GM18519 (cell line): ENCODE measurements at regions not wholly inside any gene's neighbourhood (a gene's known extent, or its start where the extent isn't known, plus 50 kb on each side); places are given as distances from the start of the nearest gene placed in this dataset.

ENCODE experiments used
- ATAC-seq: cut with Tn5 transposase; IDR thresholded peaks from one replicate; pipeline ENCODE4 v1.9.1; 2021; ENCODE audit warnings: mild to moderate bottlenecking, moderate library complexity; ENCODE audit not compliant: unreplicated experiment, low FRiP score

DNA sequence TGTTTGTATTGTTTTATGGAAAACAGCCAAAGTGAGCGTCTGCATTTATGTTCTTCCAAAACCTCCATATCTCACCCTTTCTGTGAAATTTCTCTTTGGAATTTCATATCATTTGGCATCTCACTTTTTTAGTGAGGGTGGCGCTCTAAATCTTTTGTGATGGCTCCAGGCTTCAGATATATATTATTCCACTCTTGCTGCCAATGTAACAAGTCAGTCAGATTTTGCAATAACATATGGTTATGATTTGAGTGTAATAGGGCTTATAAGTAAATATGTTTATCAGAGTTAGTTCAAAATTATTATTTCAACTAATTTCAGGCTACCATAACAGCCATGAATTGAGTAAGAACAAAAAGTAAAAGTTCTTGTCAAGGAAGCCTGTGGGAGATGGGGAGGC, 314.7 kb downstream of the PDGFC start:
- no peak for ATAC-seq

DNA sequence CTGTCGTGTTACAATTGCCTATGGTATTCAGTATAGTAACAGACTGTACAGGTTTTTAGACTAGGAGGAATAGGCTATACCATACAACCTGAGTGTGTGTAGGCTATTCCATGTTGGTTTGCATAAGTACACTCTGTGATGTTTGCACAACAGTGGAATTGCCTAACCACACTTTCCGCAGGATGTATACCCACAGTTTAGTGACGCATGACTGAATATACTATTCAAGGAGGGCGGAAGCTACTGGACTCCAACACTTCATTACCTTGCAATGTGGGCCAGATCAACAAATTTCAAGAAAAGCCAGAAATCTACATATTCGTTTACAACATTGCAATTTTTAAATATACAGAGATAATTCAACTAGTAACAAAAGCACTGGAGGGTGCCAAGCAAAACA, 317.2 kb downstream of the PDGFC start:
- ATAC-seq = no peak

DNA sequence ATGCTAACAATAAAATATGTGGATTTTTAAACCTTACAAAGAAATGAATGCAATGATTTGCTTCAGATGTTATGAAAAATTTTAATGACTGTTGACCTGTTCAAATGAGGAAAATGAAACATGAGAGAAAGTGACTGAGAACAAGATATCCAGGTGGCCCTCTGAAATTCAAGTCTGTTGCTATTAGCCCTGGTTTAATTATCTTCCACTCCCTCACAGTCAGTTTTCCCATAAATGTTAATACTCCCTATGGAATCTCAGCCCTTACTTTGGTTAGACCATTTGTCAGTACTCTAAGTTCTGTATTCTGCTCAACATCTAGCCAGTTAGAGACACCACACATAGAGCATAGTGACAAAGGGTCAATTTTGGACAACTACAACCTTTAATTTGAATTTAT, 327.8 kb downstream of the PDGFC start:
- no peak for ATAC-seq

DNA sequence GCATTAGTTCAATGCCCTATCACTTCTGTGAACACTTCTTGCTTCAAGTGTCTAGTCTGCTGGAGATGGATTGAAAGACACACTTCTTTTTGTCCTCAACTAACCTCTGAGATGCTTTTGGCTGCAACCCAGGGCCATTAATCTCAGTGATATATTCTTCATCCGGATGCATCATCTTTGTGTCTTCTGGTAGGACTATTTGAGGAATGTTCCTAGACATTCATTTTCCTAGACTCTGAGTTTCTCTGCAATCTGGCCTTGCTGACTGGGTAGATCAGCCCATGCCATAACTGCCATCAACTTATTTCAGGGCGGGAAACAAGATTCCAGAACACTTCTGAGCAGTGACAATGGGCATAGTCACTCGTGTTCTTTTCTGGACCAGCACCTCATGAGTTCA, 329.4 kb downstream of the PDGFC start:
- no peak for ATAC-seq

DNA sequence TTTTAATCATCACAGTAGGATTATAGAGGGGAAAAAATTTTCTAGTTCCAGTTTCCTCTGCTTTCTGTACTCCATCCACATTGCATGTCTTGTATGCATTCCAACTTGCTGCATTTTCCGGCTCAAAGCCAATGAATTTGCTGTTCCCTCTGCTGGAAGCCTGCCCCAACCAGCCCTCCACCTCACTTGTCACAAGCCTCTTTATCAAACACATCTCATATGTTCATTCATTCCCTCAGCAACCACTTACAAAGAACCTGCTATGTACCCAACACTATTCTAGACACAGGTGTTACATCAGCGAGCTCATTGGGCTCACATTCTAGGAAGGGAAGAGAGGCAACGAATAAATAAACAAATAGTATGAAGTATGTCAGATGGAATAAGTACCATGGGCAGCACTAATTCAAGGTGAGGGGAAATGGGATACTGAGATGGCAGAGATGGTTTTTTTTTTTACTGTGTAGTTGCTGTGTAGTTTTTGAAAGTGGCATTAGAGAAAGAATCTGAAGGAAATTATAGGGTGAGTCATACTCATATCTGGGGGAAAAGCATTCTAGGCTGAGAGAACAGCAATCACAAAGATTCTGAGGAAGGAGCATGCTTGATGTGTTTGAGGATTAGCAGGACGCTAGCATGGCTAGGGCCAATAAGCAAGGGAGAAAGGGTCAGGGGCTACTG, 332.5 kb downstream of the PDGFC start:
- ATAC-seq = no peak

DNA sequence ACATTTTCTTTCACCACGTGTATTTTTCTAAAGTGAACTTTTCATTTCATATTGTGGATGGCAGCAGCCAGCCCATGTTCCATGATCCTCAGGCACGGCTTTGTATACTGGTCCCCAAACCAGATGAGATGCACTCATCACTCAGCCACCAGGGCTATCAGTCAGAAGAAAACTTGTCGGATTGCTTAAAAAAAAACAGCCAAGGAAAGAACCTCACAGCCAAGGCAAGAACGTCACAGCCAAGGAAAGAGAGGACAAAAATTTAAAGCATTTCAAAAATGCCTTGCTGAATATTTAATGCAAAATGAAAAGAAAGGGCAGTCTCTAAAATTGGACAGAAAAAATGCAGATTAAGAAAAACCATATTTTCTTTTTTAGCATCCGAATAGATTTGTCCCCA, 333.3 kb downstream of the PDGFC start:
- ATAC-seq = no peak

DNA sequence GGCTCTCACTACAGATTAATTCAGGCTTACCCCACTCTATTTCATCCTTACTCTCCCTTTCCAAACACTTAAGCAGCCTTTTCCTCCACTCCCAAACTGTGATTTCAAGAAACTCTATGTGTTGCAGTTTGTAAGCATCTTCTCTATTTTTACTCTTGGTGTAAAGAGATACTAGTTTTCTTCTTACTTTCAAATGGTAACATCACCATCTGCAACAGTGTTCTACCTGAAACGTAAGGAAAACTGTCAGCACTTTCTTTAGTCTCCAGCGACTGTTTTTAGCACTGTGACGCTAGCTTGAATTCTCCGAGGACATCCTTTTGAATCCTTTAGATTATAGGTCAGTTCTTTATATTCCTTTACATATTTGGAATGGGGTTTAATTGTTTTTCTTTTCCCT, 335.2 kb downstream of the PDGFC start:
- no peak for ATAC-seq

DNA sequence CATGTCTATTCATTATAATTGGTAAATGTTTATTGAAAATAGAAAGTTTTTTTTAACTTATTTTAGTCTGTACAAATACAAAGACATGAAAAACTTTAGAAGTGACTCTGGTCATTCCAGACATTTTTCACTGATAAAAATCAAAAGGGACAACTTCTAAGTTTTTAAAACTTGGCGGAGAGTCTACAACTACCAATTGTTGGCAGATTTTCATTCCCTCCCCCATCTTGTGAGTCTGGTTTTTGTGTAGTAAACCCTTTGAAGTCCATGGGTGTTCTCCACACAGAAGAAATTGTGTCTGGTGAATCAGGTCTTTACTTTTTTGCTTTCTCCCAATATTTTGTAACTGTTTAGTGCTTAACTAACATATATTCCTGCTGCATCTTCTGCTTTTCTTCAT, 336.5 kb downstream of the PDGFC start:
- no peak for ATAC-seq

DNA sequence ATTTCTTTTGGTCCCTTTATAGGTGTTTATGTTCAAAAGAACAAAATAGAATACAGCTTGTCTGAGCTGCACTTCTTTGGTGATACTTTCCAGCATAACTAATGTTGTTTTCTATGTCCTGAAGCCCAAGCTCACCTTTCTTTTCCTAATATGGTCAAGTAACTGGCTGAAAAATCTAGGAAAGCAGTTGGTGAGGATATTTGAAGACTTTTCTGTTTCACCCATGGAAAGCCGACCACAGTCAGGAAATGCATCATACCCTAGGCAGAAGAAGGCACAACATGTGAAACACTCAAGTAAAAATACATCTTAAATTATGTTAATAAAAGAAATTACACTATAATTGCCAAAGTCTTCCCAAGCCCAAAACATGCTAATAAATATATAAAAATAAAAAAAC, 337.0 kb downstream of the PDGFC start:
- ATAC-seq = no peak

DNA sequence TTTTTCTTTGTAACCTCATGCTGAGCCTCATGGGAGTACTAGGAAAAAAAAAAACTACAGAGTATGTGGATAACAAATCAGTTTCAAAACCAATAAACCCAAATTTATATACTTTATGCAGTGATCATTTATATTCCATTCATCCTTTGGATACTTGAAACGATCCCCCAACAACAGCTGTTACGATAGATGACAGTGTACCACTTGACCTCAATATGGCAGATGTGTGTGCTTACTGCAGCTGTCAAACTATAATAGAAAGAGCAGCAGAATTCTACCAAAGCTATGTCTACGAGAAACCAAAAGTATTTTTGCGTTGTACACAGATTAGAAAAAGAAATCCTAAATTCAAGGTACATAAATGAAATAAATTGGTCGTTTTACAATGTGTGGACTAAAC, 337.8 kb downstream of the PDGFC start:
- no peak for ATAC-seq

DNA sequence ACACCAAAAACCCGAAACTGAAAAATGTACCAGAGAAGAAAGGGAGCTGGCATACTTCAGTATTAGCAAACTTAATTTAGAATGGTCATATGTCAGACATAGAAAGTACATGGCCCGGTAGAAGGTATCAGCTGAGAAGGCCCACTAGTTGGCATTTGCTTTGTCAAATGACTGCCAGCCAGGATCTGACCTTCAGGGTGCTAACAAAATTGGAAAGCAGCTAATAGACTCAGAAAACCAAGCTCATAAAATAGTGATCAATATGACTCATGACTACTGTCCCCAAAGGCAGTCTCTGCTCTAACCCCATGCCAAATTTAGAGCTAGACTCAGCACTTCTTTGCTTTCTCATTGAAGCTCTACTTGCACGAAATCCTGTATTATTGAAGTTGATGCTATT, 342.7 kb downstream of the PDGFC start:
- ATAC-seq = no peak

DNA sequence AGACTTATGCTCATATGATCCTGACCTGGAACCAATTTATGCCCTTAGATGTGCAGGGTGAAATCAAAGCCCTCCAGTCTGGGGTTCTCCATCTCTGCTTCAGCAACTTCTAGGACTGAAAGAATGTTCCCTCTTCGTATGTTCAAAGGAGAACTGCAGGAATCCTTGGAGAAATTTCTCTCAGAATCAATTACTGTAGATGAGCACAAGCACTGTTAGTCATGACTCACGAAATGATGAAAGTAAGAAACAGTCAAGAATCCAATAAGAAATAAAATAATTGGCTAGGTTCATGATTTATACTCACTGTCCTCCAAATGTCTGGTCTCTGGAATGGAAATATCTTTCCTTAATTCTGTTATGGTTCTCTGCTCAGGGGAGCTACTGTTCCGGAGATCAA, 348.2 kb downstream of the PDGFC start:
- no peak for ATAC-seq

DNA sequence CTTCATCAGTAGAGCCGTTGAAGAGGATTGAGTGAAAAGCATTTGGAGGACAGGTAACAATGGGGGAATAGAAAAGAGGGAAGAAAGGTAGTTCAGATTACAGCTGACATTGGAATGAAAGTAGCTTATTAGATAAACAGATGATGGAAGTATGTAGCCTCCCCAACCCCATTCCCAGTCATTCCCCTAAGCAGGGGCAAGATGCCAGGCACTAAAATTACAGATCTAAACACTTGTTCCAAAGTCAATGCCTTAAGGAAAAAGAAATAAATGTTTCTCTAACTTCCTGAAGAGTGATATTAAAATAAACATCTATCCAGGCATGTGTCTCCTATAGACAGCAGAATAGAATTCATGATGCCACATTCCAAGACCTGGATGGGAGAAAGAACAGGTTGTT, 350.8 kb downstream of the PDGFC start:
- ATAC-seq = no peak

DNA sequence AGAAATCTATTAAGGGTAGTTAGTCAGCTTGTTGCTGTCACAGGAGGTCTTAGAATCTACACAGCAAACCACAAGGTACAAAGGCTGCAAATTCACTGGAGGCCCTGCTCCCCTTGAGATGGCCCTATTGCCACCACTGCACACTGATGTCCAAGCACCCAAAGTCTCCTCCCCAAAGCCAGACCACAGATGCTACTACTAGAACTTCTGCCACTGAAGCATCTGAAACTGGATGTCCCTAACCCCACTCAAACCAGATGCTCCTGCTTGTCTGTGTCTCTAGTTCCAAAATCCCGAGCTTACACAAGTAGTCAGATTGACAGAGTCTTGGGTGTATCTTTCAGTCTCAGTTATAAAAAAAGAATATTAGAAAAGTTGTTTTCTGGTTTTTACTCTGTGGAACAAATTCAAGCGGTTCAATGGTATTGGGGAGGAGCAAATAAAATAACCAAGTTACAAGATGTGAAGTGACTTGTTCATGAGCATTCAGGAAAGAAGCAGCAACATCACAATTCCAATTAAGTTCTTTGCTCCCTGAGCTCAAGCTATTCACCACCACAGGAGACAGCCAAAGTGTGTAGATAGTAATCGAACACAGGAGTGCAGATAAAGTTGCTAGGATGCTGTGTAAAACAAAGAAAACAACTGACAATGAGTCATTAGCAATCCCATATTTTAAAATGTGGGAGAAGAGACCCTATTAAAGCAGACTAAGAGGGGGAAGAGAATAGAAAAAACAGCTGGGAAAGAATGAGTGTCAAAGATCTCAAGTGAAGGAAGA, 352.3 kb downstream of the PDGFC start:
- no peak for ATAC-seq

DNA sequence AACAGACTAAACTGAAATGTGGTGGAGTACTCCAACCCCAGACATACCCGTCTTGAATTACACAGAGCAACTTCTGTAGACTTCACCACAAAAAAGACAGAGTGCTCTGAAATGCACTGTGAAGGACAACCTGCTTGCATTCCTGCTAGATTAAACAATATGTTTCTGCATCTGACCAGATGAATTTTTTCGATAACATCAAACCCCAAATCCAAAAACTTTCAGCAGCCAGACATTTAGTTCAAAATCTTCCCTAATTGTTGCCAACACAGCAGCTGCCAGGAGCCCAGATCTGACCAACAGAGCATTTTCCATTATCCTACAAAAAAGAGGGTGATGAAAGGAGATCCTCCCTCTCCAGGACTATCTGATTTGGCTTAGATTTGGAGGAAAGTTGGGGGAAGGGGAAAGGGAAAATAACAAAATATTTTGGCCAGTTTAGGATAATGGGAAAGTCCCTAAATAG, 356.5 kb downstream of the PDGFC start:
- no peak for ATAC-seq

DNA sequence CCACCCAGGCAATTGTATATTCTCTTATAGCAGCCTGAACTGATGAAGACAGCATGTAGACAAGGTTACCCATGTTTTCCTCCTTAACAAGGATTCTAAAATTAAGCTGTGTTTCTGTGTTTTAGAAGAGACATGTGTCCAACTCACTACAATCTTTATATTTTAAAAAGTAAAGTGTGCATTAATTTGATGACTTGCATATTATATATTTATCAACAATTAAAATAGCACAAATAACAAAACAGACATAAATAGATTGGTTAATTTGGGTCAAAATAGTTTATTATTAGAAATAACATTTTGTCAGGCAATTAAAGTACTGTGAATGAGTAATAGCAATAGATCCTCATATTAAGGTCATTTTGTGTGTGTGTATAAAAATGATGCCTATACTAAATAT, 357.1 kb downstream of the PDGFC start:
- no peak for ATAC-seq

DNA sequence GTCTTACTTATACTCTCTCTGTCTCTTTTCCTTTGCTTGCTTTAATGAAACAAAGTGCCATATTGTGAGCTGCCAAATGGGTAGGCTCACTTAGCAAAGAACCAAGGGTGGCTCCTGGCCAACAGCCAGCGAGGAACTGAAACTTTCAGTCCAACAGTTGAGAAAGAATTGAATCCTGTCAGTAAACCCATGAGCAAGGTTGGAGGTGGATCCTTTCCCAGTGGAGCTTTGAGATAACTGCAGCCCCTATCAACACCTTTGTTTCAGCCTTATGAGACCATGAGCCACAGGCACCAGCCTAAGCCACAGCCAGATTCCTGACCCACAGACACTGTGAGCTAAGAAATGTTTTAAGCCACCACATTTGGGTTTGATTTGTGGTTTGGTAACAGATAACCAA, 362.2 kb downstream of the PDGFC start:
- no peak for ATAC-seq

DNA sequence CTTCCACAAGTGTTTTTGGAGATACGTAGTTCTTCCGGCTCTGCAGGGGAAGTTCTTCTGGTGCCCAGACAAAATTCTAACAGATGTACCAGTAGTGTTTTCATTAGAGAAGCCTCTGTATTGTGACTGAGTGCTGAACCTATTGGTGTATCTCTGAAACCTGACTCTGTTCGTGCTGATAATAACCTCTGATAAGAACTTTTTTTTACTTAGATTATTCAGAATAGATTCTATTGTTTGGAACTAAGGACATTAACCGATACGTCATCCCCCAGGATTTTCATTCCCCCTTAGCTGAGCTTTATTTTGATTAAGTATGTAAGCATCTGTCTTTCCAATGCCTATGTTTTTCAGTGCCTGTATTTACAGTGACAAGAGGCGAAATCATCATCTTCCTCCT, 362.9 kb downstream of the PDGFC start:
- no peak for ATAC-seq

DNA sequence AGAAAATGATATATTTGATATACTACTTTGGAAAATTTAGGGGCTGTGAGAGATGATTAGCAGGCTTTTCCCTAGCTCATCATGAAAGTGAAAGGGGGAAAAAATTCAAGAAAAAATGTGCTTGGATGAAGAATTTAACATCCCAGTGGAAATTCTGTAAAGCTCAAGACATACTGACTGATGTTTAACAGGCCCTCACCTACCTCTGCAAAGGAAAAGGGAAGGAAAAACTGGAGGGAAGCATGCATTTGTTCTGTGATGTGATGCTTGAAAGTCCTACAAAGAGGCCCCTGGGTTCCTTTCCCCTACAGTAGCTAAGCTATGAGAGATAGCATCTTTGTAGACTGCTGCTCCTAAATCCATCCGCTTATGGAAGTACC, 364.1 kb downstream of the PDGFC start:
- no peak for ATAC-seq

DNA sequence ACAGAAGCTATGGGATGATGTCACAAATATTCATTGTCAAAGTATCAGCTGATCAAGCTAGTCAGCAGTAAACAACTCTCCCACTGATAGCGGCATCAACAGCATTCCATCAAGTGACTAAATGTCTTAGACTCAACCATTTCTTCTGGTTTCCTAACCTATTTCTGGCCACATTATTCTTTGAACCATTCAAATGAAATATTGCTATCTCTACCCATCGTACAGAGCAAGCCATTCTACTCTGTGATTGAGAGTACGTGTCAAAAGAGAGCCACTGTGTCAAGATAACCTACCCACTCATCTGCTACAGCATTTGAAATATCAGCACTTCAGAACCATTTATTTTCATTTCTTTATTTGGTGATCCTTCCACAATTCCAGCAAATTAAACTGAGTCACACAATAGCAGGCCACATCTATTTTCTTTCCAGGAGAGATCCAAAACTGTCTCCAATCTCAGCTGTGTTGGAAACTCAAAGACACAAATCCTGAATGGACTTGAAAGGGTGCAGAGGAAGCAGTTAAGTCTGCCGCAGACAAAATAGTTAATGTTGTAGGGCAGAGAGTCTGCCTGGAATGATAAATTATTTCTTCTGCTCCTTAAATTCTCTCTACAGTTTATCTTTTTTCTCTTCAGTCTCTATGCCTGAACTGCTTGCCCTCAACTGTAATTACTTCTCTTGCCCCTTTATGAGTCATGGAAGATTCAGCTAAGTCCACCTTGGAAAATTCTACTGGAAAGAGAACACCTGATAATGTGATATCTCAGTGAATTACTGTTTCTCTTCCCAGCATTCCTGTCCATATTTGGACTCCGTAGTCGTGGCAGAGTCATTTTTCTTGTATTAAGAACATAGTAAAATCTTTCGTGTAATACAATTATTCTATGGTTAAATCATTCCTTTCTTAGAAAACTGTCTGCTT, 364.8 kb downstream of the PDGFC start:
- ATAC-seq = no peak

DNA sequence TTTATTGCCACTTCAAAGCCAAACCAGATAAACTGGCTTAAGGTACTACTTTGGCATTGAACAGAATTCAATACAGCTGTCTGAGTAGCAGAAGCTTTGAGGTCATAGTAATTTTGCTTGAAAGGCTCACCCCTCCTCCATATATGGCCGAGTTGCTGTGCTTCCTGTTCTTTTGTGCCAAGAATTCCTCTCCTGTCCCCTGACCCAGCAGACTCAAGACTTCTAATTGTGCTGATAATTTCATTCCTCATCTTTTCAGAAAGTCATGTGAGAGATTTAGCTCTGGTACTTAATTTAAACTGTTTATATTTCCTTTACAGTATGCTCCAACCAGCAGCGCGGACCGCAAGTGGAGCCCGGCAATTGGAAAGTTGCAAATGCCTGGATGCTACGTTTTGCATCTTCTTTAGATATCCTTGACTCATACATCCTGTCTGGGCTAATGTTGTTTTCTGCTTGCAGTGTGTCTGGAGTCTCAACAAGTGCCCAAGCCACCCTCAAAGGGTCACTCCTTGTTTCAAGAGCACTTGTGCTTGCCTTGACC, 373.4 kb downstream of the PDGFC start:
- no peak for ATAC-seq
